GM13977 (cell line): ENCODE measurements at regions not wholly inside any gene's neighbourhood (a gene's known extent, or its start where the extent isn't known, plus 50 kb on each side); places are given as distances from the start of the nearest gene placed in this dataset.

Experiments used
- DNase-seq: peaks from one replicate; pipeline ENCODE4 v3.0.0; 2012; ENCODE audit warnings: low spot score
- in situ Hi-C: fragments of 300-500 bp; cut with MboI; formaldehyde crosslinking; loops from one replicate; pipeline ENCODE4 v1.12.0; 2022; ENCODE audit warnings: low sequenced_read_pairs, low pct_unique_long_range_greater_than_20kb, mixed read lengths, inconsistent platforms; ENCODE audit not compliant: unreplicated experiment
- TF ChIP-seq, protein P1 (sequence below): IDR thresholded peaks from 2 replicates; pipeline ENCODE4 v1.5.1; 2012; ENCODE audit warnings: mild to moderate bottlenecking, control low read depth; ENCODE audit not compliant: insufficient read depth; ENCODE audit errors: extremely low read depth, missing control alignments

DNA sequence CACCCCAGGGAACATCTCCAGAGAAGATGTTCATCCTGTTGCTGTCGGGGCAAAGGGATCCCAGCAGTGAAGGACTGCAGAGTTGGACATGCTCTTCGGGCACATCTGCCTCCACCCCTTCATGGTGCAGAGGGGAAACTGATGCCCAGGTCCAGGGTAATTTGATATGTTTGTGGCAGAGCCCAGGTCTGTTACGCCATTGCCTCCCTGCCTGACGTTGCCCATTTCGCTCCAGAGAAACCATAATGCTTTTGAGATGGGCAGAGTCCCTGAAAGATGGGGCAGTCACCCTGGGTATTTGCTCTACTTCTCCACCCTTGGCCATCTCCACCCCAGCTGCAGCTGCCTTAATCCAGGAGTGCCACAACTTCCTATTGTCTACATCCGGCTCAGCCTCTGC lies 290.4 kb upstream of the POU3F1 start:
- in situ Hi-C loops, result no loop called here
- TF ChIP-seq, protein P1, sequence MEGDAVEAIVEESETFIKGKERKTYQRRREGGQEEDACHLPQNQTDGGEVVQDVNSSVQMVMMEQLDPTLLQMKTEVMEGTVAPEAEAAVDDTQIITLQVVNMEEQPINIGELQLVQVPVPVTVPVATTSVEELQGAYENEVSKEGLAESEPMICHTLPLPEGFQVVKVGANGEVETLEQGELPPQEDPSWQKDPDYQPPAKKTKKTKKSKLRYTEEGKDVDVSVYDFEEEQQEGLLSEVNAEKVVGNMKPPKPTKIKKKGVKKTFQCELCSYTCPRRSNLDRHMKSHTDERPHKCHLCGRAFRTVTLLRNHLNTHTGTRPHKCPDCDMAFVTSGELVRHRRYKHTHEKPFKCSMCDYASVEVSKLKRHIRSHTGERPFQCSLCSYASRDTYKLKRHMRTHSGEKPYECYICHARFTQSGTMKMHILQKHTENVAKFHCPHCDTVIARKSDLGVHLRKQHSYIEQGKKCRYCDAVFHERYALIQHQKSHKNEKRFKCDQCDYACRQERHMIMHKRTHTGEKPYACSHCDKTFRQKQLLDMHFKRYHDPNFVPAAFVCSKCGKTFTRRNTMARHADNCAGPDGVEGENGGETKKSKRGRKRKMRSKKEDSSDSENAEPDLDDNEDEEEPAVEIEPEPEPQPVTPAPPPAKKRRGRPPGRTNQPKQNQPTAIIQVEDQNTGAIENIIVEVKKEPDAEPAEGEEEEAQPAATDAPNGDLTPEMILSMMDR, result no peak
- DNase-seq, result no peak

DNA sequence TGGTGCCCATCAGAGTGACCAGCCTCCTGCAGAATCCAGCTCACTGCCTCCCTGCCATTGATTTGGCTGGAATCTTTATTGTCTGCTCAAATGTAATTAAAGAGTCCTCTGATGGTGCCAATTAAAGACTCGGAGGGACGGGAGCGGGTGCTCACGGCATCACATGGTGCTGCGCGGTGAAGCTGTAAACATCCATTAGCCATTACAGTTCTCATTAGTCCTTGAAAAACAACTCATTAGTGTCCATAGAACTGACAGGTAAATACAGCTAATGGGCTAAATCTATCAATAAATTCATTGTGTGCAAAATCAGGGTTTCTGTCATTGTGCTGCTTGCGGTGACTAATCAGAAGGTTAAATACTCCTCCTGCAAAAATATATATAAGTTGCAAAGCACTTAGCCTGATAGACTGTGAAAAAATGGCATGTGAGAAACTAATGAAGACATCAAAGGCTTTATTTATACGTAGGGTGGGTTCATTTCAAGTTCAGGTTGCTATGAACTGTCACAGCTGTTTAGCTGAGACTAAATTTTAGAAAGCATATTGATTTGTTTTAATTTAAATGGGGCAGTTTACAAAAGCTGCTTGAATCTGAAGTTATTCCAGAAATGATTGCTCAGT lies 289.8 kb upstream of the POU3F1 start:
- TF ChIP-seq, protein P1, result no peak
- no peak for DNase-seq
- in situ Hi-C loops, result no loop called here

GRCh38 chr1:38334930-38335592 lies 288.5 kb upstream of the POU3F1 start:
- TF ChIP-seq, protein P1, result no peak
- DNase-seq, result no peak
- in situ Hi-C loops, result no loop called here

DNA sequence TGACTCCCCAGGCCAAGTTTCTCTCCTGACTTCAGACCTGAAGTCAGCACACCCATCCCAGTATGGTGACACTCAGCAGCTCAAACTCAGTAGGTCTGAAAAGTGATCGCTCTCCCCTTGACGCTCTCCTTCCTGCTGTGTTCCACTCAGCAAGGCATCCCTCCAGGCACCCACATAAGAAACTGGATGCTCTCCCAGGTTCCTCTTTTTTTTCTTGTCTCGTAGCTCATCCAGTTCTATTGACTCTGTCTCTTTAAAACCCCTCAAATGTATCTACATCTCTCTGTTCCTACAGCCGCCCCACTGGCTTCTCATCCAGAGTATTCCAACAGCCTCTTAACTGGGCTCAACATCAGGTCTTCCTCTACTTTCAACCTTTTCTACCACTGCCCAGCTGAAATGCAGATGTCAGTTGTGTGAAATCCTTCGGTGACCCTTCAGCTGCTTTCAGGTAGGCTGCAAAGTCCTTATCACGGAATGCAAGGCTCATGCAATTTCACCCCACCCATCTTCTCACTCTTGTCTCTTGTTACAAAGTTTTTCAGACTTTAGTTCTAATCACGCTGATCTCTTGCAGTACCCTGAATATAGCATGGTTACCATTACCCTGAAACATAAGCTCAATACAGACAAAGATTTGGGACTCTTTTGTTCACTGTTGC lies 286.2 kb upstream of the POU3F1 start:
- in situ Hi-C loops, result no loop called here
- TF ChIP-seq, protein P1, result no peak
- peak; percentile 2 for DNase-seq

GRCh38 chr1:38331496-38332210 lies 285.1 kb upstream of the POU3F1 start:
- in situ Hi-C loops, result no loop called here
- DNase-seq, result peak; percentile 1
- TF ChIP-seq, protein P1, result no peak

- no peak for DNase-seq
- in situ Hi-C loops, result no loop called here
- TF ChIP-seq, protein P1, result no peak
Measured at GRCh38 chr1:38330799-38331198, 284.2 kb upstream of the POU3F1 start.
